HG03571 (cell line): ENCODE measurements at regions not wholly inside any gene's neighbourhood (a gene's known extent, or its start where the extent isn't known, plus 50 kb on each side); places are given as distances from the start of the nearest gene placed in this dataset.

Experiments
- ATAC-seq: cut with Tn5 transposase; IDR thresholded peaks from one replicate; pipeline ENCODE4 v1.9.1; 2021; ENCODE audit not compliant: unreplicated experiment

GRCh38 chr18:52001106-52001505 is 338.9 kb upstream of the DCC start:
- ATAC-seq = no peak

DNA sequence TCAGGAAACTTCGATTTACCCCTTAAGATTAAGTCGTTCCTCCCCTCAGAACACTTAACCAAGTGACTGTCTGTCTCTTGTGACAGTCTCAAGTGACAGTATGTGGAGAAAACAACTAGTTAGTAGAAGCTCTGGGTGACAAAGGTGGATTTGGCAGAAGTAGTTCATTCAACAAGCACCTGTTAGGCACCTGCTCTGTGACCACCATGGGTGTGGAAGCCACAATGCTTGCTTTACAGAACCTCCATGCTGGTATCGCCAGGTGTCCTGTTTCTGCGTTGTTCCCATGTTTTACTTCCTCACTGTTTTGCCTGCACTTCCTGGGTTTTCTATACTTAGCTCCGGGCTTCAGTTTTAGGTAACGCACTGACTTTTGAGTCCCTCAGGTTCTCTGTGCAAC is 337.4 kb upstream of the DCC start:
- no peak for ATAC-seq

- ATAC-seq = no peak
These were observed 332.9 kb upstream of the DCC start for GRCh38 chr18:52007105-52007504.

- ATAC-seq = no peak
These were observed 331.7 kb upstream of the DCC start for GRCh38 chr18:52008330-52008729.

DNA sequence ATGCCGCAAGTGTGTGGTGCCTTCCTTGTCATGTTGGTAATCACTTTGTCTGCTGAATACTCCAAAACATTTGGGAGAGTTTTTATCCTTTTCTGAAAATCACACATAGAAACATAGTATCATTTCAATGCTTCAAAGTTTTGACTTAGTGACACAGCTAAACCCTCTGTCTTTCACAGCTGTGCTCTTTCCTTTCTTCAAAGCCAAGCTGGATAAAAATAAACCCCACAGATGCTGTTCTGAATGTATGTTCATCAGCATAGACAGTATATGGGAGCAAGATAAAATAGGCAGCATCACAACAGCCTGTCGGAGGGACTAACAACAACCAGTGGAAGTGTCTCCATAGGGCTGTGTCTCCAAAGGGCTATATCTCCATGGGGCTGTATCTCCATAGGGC is 331.3 kb upstream of the DCC start:
- ATAC-seq = no peak

DNA sequence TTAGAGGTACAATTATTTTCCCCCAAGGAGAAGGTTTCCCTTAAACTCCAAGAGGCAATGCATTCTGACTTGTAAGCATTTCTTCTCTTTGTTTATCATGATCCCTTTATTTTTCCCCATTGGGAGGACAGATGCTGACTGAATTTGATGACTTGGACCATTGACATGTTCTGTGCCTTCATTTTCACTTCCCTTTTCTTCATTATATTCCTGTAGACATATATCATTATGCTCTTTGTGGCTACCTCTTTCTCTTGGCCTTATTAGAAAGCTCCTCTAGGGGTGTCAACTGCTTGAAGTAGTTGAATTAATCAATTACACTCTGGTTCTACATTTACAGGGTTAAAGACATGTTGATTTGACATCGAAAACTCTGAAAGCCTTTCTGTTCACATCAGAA is 330.0 kb upstream of the DCC start:
- no peak for ATAC-seq

- ATAC-seq = no peak
These were observed 293.9 kb upstream of the DCC start for GRCh38 chr18:52045946-52046675.

DNA sequence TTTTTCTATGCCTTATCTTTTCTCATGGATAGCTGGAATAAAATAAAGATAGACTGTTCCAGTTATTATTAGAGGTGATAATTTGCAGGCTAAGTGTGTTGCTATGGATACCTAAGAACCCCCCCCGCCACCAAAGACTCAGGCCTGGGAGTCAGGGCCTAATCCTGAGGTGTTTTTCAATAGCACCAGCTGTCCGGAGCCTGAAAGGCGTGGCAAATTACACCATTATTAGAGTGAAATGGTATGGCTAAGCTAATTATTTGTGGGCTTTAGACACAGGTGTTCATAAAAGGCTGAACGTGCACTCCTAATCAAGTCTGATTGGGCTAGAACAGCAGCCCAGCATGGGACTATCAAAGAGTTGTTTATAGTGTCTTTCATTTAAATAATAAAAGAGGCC is 293.2 kb upstream of the DCC start:
- no peak for ATAC-seq

- no peak for ATAC-seq
These were observed 285.7 kb upstream of the DCC start for GRCh38 chr18:52054324-52054723.

- no peak for ATAC-seq
These were observed 279.2 kb upstream of the DCC start for GRCh38 chr18:52060607-52061304.

GRCh38 chr18:52063923-52064322 is 276.1 kb upstream of the DCC start:
- ATAC-seq = no peak

- ATAC-seq = no peak
These were observed 270.8 kb upstream of the DCC start for GRCh38 chr18:52069201-52069600.

- ATAC-seq = no peak
These were observed 269.7 kb upstream of the DCC start for GRCh38 chr18:52070291-52070756.

DNA sequence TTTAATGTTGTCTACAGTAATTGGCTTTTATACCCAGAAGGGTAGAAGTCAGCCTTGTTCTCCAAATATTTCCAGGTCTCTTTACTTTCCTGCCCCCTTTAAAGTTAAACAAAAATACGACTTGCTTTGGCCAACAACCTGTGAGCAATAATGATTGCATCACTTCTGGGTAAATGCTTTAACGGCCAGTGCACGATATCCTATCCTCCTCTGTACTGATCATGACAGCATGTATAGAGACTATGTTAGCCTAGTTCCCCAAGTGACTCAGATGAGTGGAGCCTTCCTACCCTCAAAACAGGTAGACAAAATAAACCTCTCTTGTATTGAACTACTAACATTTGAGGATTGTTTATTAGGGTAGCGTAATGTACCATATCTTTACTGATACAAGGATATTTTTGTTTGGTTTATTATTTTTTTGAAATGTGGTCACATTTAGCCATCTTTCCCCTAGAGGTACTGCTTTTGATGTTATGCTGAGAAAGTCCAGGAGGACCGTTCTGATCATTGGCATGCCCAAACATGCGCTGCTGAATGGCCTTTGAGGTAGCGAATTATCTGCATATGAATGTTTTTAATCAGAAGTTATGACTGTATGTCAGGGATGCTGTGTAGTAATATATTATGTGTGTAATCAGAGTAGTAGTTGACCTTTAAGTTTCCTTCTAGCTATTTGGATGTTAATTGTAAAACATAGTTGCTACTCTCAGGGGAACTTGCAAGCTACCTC is 262.6 kb upstream of the DCC start:
- no peak for ATAC-seq

GRCh38 chr18:52082246-52082645 is 257.8 kb upstream of the DCC start:
- no peak for ATAC-seq

- ATAC-seq = no peak
These were observed 252.9 kb upstream of the DCC start for GRCh38 chr18:52087140-52087539.

- no peak for ATAC-seq
These were observed 250.0 kb upstream of the DCC start for GRCh38 chr18:52090005-52090404.

DNA sequence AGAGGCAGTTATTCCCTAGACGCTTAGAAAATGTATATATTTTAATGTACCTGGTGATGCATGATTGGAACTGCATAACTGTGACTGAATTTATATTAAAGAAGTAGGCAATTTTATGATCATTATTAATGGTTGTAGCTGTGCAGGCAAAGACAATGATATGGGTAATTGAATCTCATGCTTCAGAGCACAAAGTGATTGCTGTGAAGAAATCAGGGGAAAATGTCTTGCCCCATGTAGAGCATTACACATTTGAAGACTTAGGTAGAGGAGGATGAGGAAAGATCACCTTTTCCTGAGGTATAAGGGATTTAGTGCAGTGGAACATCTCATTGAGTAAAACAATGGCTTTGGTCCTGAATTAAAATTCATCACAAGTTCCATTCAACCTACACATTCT is 246.8 kb upstream of the DCC start:
- no peak for ATAC-seq

DNA sequence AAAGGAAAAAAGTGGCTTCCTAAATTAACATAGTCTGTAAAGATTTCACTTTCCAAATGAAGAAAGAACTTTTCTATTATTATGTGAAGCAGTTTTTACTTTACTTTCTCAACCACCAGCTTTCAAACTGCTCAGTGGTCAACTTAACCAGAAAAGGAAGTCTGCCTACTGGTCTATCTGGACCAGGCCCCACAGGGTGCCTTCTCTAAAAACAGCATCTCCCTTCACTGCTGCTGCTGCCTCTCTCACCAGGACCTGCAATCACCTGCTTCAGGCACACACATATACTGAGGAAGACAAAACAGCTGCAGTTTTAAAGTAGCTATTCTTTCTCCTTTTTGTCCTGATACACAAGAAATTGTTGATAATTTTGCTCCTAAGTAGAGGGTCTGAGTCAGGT is 221.3 kb upstream of the DCC start:
- ATAC-seq = no peak

GRCh38 chr18:52130624-52131301 is 209.2 kb upstream of the DCC start:
- no peak for ATAC-seq

- no peak for ATAC-seq
These were observed 208.2 kb upstream of the DCC start for GRCh38 chr18:52131845-52132244.
